ENCODE measurements at regions not wholly inside any gene's neighbourhood (a gene's known extent, or its start where the extent isn't known, plus 50 kb on each side); places are given as distances from the start of the nearest gene placed in this dataset.

- no peaks in the 10 kb centered on the region for H4K20me1 ChIP-seq (ENCODE audit: insufficient read depth, low read length)
- H3K4me1 ChIP-seq (ENCODE audit: low read length): peaks cover 19% of the 10 kb centered on the region
- H3K79me2 ChIP-seq (ENCODE audit: low read length): no peaks in the 10 kb centered on the region
- no peak overlapping the region for H3K9ac ChIP-seq (ENCODE audit: low read length)
- no peaks in the 10 kb centered on the region for H3K9me3 ChIP-seq (ENCODE audit: insufficient read depth, low read length)
- H3K36me3 ChIP-seq (replicated peaks; ENCODE audit: low read depth, low read length): no peaks in the 10 kb centered on the region
- H3K4me3 ChIP-seq (ENCODE audit: low read length): no peak overlapping the region
- TF ChIP-seq EZH2phosphoT487 (IDR thresholded peaks at IDR 0.05; ENCODE audit: low read depth): no peak
- TF ChIP-seq, protein P1, sequence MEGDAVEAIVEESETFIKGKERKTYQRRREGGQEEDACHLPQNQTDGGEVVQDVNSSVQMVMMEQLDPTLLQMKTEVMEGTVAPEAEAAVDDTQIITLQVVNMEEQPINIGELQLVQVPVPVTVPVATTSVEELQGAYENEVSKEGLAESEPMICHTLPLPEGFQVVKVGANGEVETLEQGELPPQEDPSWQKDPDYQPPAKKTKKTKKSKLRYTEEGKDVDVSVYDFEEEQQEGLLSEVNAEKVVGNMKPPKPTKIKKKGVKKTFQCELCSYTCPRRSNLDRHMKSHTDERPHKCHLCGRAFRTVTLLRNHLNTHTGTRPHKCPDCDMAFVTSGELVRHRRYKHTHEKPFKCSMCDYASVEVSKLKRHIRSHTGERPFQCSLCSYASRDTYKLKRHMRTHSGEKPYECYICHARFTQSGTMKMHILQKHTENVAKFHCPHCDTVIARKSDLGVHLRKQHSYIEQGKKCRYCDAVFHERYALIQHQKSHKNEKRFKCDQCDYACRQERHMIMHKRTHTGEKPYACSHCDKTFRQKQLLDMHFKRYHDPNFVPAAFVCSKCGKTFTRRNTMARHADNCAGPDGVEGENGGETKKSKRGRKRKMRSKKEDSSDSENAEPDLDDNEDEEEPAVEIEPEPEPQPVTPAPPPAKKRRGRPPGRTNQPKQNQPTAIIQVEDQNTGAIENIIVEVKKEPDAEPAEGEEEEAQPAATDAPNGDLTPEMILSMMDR (IDR thresholded peaks at IDR 0.05; ENCODE audit: low read depth, low read length): no peak
- peaks cover 17% of the 10 kb centered on the region for H3K27me3 ChIP-seq (ENCODE audit: low read depth, low read length)
- no peak overlapping the region for H3K27ac ChIP-seq (ENCODE audit: low read length)
- H3K4me2 ChIP-seq (ENCODE audit: low read length): no peak overlapping the region
- H2AFZ ChIP-seq (ENCODE audit: low read depth, low read length): no peak overlapping the region
These were observed 72.8 kb upstream of the CAMK2D start for GRCh38 chr4:113834298-113834697.

- TF ChIP-seq EZH2phosphoT487 (IDR thresholded peaks at IDR 0.05; ENCODE audit: low read depth): no peak
- TF ChIP-seq, protein P1 (IDR thresholded peaks at IDR 0.05; ENCODE audit: low read depth, low read length): no peak
- Histone ChIP-seq H3K27me3 (ENCODE audit: low read depth, low read length) (peaks cover 26% of the 10 kb centered on the region), H3K4me3 (ENCODE audit: low read length) (no peak overlapping the region), H3K9me3 (ENCODE audit: insufficient read depth, low read length) (no peaks in the 10 kb centered on the region), H2AFZ (ENCODE audit: low read depth, low read length) (no peak overlapping the region), H4K20me1 (ENCODE audit: insufficient read depth, low read length) (no peaks in the 10 kb centered on the region), H3K27ac (ENCODE audit: low read length) (no peak overlapping the region), H3K79me2 (ENCODE audit: low read length) (no peaks in the 10 kb centered on the region), H3K36me3 (replicated peaks; ENCODE audit: low read depth, low read length) (no peaks in the 10 kb centered on the region), H3K4me1 (ENCODE audit: low read length) (peaks cover 12% of the 10 kb centered on the region), H3K4me2 (ENCODE audit: low read length) (no peak overlapping the region), H3K9ac (ENCODE audit: low read length) (no peak overlapping the region)
These were observed 71.3 kb upstream of the CAMK2D start for GRCh38 chr4:113832803-113833202.

GRCh38 chr4:113831457-113831856 is 69.9 kb upstream of the CAMK2D start:
- Histone ChIP-seq H3K27ac (ENCODE audit: low read length) (no peak overlapping the region), H3K4me2 (ENCODE audit: low read length) (no peak overlapping the region), H3K9ac (ENCODE audit: low read length) (no peak overlapping the region), H4K20me1 (ENCODE audit: insufficient read depth, low read length) (no peaks in the 10 kb centered on the region), H2AFZ (ENCODE audit: low read depth, low read length) (no peak overlapping the region), H3K9me3 (ENCODE audit: insufficient read depth, low read length) (no peaks in the 10 kb centered on the region), H3K36me3 (replicated peaks; ENCODE audit: low read depth, low read length) (no peaks in the 10 kb centered on the region), H3K27me3 (ENCODE audit: low read depth, low read length) (peaks cover 40% of the 10 kb centered on the region), H3K79me2 (ENCODE audit: low read length) (no peaks in the 10 kb centered on the region), H3K4me3 (ENCODE audit: low read length) (no peak overlapping the region), H3K4me1 (ENCODE audit: low read length) (no peaks in the 10 kb centered on the region)
- TF ChIP-seq EZH2phosphoT487 (IDR thresholded peaks at IDR 0.05; ENCODE audit: low read depth): no peak
- TF ChIP-seq, protein P1 (IDR thresholded peaks at IDR 0.05; ENCODE audit: low read depth, low read length): no peak

- Histone ChIP-seq H3K27me3 (ENCODE audit: low read depth, low read length) (peaks cover 48% of the 10 kb centered on the region), H3K27ac (ENCODE audit: low read length) (no peak overlapping the region), H3K4me1 (ENCODE audit: low read length) (peaks cover 24% of the 10 kb centered on the region), H4K20me1 (ENCODE audit: insufficient read depth, low read length) (no peaks in the 10 kb centered on the region; the same call in 1 of the 2 replicates), H3K79me2 (ENCODE audit: low read length) (no peaks in the 10 kb centered on the region), H3K4me2 (ENCODE audit: low read length) (no peak overlapping the region), H3K9me3 (ENCODE audit: insufficient read depth, low read length) (no peaks in the 10 kb centered on the region), H3K36me3 (replicated peaks; ENCODE audit: low read depth, low read length) (no peaks in the 10 kb centered on the region), H3K4me3 (ENCODE audit: low read length) (no peak overlapping the region), H2AFZ (ENCODE audit: low read depth, low read length) (no peak overlapping the region), H3K9ac (ENCODE audit: low read length) (no peak overlapping the region)
- TF ChIP-seq, protein P1 (IDR thresholded peaks at IDR 0.05; ENCODE audit: low read depth, low read length): no peak
- no peak for TF ChIP-seq EZH2phosphoT487 (IDR thresholded peaks at IDR 0.05; ENCODE audit: low read depth)
These were observed 67.2 kb upstream of the CAMK2D start for GRCh38 chr4:113828702-113829101.

All from OCI-LY3 (cell line).